GM19467 (cell line): ENCODE measurements at regions not wholly inside any gene's neighbourhood (a gene's known extent, or its start where the extent isn't known, plus 50 kb on each side); places are given as distances from the start of the nearest gene placed in this dataset.
"Not testable (repeated sequence)": the region's sequence is repeated elsewhere in the genome, so short reads cannot be mapped to it uniquely, and the experiment has no call there.

Source experiments
- ATAC-seq: cut with Tn5 transposase; IDR thresholded peaks from one replicate; pipeline ENCODE4 v1.9.1; 2021; ENCODE audit warnings: mild to moderate bottlenecking, moderate library complexity; ENCODE audit not compliant: unreplicated experiment

DNA sequence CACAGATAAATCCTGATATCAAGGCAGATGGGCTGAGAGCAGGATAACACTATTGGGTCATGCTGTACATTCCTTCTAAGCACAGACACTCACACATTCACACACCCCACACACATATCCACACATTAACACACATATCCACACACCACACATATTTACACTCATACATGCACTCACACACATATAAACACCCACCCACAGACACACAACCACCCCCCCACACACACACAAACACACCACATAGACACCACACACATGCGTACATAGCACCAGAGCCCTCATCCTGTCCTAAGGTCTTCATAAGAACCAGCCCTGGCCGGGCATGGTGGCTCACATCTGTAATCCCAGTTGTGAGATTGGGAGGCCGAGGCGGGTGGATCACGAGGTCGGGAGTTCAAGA is 322.3 kb upstream of the ADCY2 start:
- no peak for ATAC-seq

DNA sequence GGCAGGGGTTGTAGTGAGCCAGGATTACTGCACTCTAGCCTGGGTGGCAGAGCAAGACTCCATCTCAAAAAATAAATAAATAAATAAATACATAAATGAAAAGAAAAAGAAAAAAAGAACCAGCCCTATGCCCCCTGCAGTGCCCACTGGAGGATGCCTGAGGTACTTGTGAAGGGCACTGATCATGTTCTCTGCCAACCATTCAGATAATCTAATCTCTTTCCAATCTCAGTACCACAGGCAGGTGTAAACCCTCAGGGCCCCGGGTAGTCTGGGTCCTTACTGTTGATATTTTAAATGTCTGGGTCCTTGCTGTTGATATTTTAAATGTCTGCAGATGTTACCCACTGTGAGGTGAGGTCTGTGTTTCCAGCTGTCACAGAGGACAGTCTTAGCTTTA is 321.8 kb upstream of the ADCY2 start:
- ATAC-seq = no peak

GRCh38 chr5:7075470-7075869 is 320.5 kb upstream of the ADCY2 start:
- ATAC-seq = no peak

GRCh38 chr5:7078101-7078500 is 317.8 kb upstream of the ADCY2 start:
- ATAC-seq = no peak

- ATAC-seq = no peak
Measured at GRCh38 chr5:7078901-7079300, 317.0 kb upstream of the ADCY2 start.

- no peak for ATAC-seq
Measured at GRCh38 chr5:7080501-7080900, 315.4 kb upstream of the ADCY2 start.

- no peak for ATAC-seq
Measured at GRCh38 chr5:7087719-7088297, 308.1 kb upstream of the ADCY2 start.

- no peak for ATAC-seq
Measured at GRCh38 chr5:7088849-7089248, 307.1 kb upstream of the ADCY2 start.

GRCh38 chr5:7094626-7095025 is 301.3 kb upstream of the ADCY2 start:
- no peak for ATAC-seq

GRCh38 chr5:7096294-7096693 is 299.6 kb upstream of the ADCY2 start:
- ATAC-seq = no peak

- ATAC-seq = no peak
Measured at GRCh38 chr5:7105358-7105757, 290.6 kb upstream of the ADCY2 start.

GRCh38 chr5:7117961-7118360 is 278.0 kb upstream of the ADCY2 start:
- ATAC-seq = no peak

- no peak for ATAC-seq
Measured at GRCh38 chr5:7131680-7132079, 264.3 kb upstream of the ADCY2 start.

DNA sequence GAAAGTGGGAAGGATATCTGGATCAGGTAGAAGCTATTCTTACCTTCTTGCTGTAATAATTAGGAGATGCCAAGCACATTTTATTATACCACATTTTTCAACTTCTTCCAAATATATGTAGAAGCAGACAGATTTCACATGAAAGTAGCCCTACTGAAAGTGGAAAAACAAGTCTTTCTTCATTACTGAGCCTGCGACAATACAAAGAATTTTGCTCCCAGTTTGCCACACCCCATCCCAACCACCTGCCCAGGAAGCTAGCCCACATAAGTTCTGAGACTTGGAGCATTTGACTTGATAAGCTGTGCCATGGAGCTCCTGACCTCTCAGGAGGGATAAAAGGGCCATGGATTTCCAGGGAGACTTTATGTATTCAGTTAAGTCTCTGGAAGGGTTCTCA is 249.1 kb upstream of the ADCY2 start:
- no peak for ATAC-seq

DNA sequence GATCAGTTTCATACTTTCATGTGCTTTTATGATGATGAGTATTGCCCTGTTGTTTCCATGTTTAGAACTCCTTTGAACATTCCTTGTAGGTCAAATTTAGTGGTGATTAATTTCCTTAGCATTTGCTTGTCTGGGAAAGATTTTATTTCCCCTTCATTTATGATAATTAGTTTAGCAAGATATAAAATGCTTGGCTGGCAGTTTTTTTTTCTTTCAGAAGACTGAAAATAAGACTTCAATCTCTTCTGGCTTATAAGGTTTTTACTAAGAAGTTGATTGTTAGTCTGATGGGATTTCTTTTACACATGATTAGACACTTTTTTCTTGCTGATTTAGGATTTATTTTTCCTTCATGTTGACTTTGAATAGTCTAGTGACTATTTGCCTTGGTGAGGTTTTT is 238.9 kb upstream of the ADCY2 start:
- no peak for ATAC-seq

DNA sequence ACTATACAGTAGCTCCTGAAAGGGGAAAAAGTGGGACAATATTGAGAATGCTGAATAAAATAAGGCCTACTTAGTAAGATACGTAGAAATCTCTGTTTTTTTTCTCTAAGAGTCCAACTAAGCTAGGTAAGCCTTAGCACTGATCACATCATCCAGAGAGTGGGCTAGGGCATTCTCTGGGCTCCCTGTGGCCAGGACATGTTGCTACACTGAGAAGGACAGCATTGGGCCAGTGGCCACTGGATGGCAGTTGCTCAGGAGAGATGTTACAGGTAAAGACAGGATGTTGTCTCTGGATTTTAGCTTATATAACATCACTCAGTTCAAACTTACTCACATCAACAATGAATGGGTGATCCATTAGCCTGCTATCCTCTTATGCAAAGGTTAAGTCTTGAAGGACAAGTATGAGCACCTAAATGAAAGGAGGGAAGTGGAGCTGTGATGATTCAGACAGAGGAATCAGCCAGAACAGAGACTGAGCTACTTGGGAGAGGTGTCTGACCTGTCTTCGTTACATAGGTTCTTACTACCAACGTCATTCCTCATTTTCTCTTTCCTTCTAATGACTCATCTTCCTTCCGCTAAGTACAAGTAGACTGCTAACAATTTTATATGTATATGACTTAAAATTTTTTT is 226.6 kb upstream of the ADCY2 start:
- ATAC-seq = no peak

DNA sequence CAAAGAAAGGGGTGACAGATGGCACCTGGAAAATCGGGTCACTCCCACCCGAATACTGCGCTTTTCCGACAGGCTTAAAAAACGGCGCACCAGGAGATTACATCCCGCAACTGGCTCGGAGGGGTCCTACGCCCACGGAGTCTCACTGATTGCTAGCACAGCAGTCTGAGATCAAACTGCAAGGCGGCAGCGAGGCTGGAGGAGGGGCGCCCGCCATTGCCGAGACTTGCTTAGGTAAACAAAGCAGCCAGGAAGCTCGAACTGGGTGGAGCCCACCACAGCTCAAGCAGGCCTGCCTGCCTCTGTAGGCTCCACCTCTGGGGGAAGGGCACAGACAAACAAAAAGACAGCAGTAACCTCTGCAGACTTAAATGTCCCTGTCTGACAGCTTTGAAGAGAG is 225.2 kb upstream of the ADCY2 start:
- ATAC-seq = not testable (repeated sequence)

GRCh38 chr5:7179364-7179763 is 216.6 kb upstream of the ADCY2 start:
- no peak for ATAC-seq

GRCh38 chr5:7181841-7182240 is 214.1 kb upstream of the ADCY2 start:
- ATAC-seq = no peak

GRCh38 chr5:7185742-7186141 is 210.2 kb upstream of the ADCY2 start:
- no peak for ATAC-seq

GRCh38 chr5:7186818-7187217 is 209.1 kb upstream of the ADCY2 start:
- no peak for ATAC-seq

GRCh38 chr5:7190712-7191250 is 205.2 kb upstream of the ADCY2 start:
- no peak for ATAC-seq

DNA sequence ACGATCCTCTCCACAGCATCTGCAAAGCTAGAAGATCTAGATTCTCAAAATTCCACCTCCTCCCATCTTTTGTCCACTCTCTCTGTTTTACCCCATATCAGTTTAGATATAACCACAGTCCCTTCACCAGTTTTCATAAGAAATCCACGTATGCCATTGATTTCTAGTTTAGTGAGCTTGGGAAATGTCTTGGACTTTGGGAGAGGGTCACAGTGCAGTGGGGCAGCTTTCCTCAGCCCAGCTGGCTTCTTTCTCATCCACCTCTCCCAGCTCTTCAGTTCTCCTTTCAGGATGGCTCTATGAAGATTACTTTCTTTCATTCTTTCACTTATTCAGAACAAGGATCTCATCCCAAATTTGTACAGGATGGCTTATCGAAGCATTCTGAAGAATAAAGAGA is 203.9 kb upstream of the ADCY2 start:
- no peak for ATAC-seq
